IPS-18a (cell line): ENCODE measurements at regions not wholly inside any gene's neighbourhood (a gene's known extent, or its start where the extent isn't known, plus 50 kb on each side); places are given as distances from the start of the nearest gene placed in this dataset.

ENCODE experiments used
- H3K27ac ChIP-seq: one replicate; pipeline ENCODE4 v1.5.1; 2013; ENCODE audit warnings: low read length
- H3K27me3 ChIP-seq: one replicate; pipeline ENCODE4 v1.6.1; 2013; ENCODE audit warnings: mild to moderate bottlenecking, low read length; ENCODE audit not compliant: control insufficient read depth, insufficient read depth
- H3K36me3 ChIP-seq: one replicate; pipeline ENCODE4 v1.6.1; 2013; ENCODE audit warnings: low read depth, low read length; ENCODE audit not compliant: control insufficient read depth
- H3K4me1 ChIP-seq: one replicate; pipeline ENCODE4 v1.6.1; 2013; ENCODE audit warnings: low read depth, low read length; ENCODE audit not compliant: control insufficient read depth
- H3K4me3 ChIP-seq: one replicate; pipeline ENCODE4 v1.5.1; 2013; ENCODE audit warnings: low read length
- H3K9ac ChIP-seq: one replicate; pipeline ENCODE4 v1.6.1; 2013; ENCODE audit warnings: mild to moderate bottlenecking, low read length, moderate library complexity
- H3K9me3 ChIP-seq: one replicate; pipeline ENCODE4 v1.6.1; 2013; ENCODE audit warnings: low read depth, low read length; ENCODE audit not compliant: control insufficient read depth

- Histone ChIP-seq H3K27me3 (no peaks in the 10 kb centered on the region), H3K9ac (no peak overlapping the region), H3K9me3 (no peaks in the 10 kb centered on the region), H3K27ac (no peak overlapping the region), H3K36me3 (no peaks in the 10 kb centered on the region), H3K4me3 (no peak overlapping the region), H3K4me1 (no peaks in the 10 kb centered on the region)
Observed at GRCh38 chr12:64931321-64931720, 106.9 kb downstream of the TBC1D30 start.

- H3K27me3 ChIP-seq: no peaks in the 10 kb centered on the region
- H3K9me3 ChIP-seq: no peaks in the 10 kb centered on the region
- H3K4me1 ChIP-seq: no peaks in the 10 kb centered on the region
- no peak overlapping the region for H3K4me3 ChIP-seq
- H3K9ac ChIP-seq: no peak overlapping the region
- H3K27ac ChIP-seq: no peak overlapping the region
- no peaks in the 10 kb centered on the region for H3K36me3 ChIP-seq
Observed at GRCh38 chr12:64931981-64932380, 107.5 kb downstream of the TBC1D30 start.

- H3K27ac ChIP-seq: no peak overlapping the region
Observed at GRCh38 chr12:64933791-64934190, 109.3 kb downstream of the TBC1D30 start.

GRCh38 chr12:64937452-64937851 lies 113.0 kb downstream of the TBC1D30 start:
- Histone ChIP-seq H3K9ac (no peak overlapping the region), H3K36me3 (no peaks in the 10 kb centered on the region), H3K27me3 (no peaks in the 10 kb centered on the region), H3K27ac (no peak overlapping the region), H3K4me1 (no peaks in the 10 kb centered on the region), H3K9me3 (no peaks in the 10 kb centered on the region), H3K4me3 (no peak overlapping the region)

More at GRCh38 chr12:64933791-64934190, 109.3 kb downstream of the TBC1D30 start:
- H3K9me3 ChIP-seq: no peaks in the 10 kb centered on the region
- no peaks in the 10 kb centered on the region for H3K36me3 ChIP-seq
- H3K4me3 ChIP-seq: no peak overlapping the region
- no peaks in the 10 kb centered on the region for H3K4me1 ChIP-seq
- H3K27me3 ChIP-seq: no peaks in the 10 kb centered on the region
- H3K9ac ChIP-seq: no peak overlapping the region

GRCh38 chr12:64938179-64938578 lies 113.7 kb downstream of the TBC1D30 start:
- Histone ChIP-seq H3K9ac (no peak overlapping the region), H3K4me3 (no peak overlapping the region), H3K9me3 (no peaks in the 10 kb centered on the region), H3K4me1 (no peaks in the 10 kb centered on the region), H3K27me3 (no peaks in the 10 kb centered on the region), H3K27ac (no peak overlapping the region), H3K36me3 (no peaks in the 10 kb centered on the region)

- Histone ChIP-seq H3K9me3 (no peaks in the 10 kb centered on the region), H3K9ac (no peak overlapping the region), H3K27ac (no peak overlapping the region), H3K36me3 (no peaks in the 10 kb centered on the region), H3K4me1 (no peaks in the 10 kb centered on the region), H3K4me3 (no peak overlapping the region), H3K27me3 (no peaks in the 10 kb centered on the region)
Observed at GRCh38 chr12:64943686-64944085, 119.2 kb downstream of the TBC1D30 start.

GRCh38 chr12:64944966-64945365 lies 120.5 kb downstream of the TBC1D30 start:
- no peaks in the 10 kb centered on the region for H3K36me3 ChIP-seq
- H3K27ac ChIP-seq: no peak overlapping the region
- no peaks in the 10 kb centered on the region for H3K27me3 ChIP-seq
- H3K9me3 ChIP-seq: no peaks in the 10 kb centered on the region
- H3K4me3 ChIP-seq: no peak overlapping the region
- H3K4me1 ChIP-seq: no peaks in the 10 kb centered on the region
- no peak overlapping the region for H3K9ac ChIP-seq

GRCh38 chr12:64946132-64946829 lies 121.8 kb downstream of the TBC1D30 start:
- no peak overlapping the region for H3K27ac ChIP-seq
- H3K9me3 ChIP-seq: no peaks in the 10 kb centered on the region
- no peaks in the 10 kb centered on the region for H3K4me1 ChIP-seq
- no peak overlapping the region for H3K9ac ChIP-seq
- no peak overlapping the region for H3K4me3 ChIP-seq
- H3K27me3 ChIP-seq: no peaks in the 10 kb centered on the region
- H3K36me3 ChIP-seq: no peaks in the 10 kb centered on the region

GRCh38 chr12:64950711-64951298 lies 126.4 kb downstream of the TBC1D30 start:
- Histone ChIP-seq H3K4me3 (no peak overlapping the region), H3K4me1 (peaks cover 2% of the 10 kb centered on the region), H3K36me3 (no peaks in the 10 kb centered on the region), H3K9ac (no peak overlapping the region), H3K27ac (no peak overlapping the region), H3K9me3 (no peaks in the 10 kb centered on the region), H3K27me3 (no peaks in the 10 kb centered on the region)

GRCh38 chr12:64951944-64952343 lies 127.5 kb downstream of the TBC1D30 start:
- H3K9me3 ChIP-seq: no peaks in the 10 kb centered on the region
- H3K27me3 ChIP-seq: no peaks in the 10 kb centered on the region
- no peak overlapping the region for H3K9ac ChIP-seq
- no peak overlapping the region for H3K27ac ChIP-seq
- no peak overlapping the region for H3K4me3 ChIP-seq
- peaks cover 3% of the 10 kb centered on the region for H3K4me1 ChIP-seq
- H3K36me3 ChIP-seq: no peaks in the 10 kb centered on the region

- Histone ChIP-seq H3K9ac (no peak overlapping the region), H3K9me3 (no peaks in the 10 kb centered on the region)
Observed at GRCh38 chr12:64955746-64956145, 131.3 kb downstream of the TBC1D30 start.

GRCh38 chr12:64965920-64966319 lies 141.5 kb downstream of the TBC1D30 start:
- no peak overlapping the region for H3K9ac ChIP-seq
- H3K4me1 ChIP-seq: peaks cover 4% of the 10 kb centered on the region
- no peaks in the 10 kb centered on the region for H3K27me3 ChIP-seq
- no peak overlapping the region for H3K4me3 ChIP-seq
- H3K36me3 ChIP-seq: no peaks in the 10 kb centered on the region
- H3K9me3 ChIP-seq: no peaks in the 10 kb centered on the region
- H3K27ac ChIP-seq: no peak overlapping the region

More at GRCh38 chr12:64955746-64956145, 131.3 kb downstream of the TBC1D30 start:
- Histone ChIP-seq H3K27ac (no peak overlapping the region), H3K4me1 (peaks cover 3% of the 10 kb centered on the region), H3K27me3 (no peaks in the 10 kb centered on the region), H3K36me3 (no peaks in the 10 kb centered on the region), H3K4me3 (no peak overlapping the region)
